Activated naive CD4-positive, alpha-beta T cell treated with anti-CD3 and anti-CD28 coated beads, Interleukin-2, amount 10 ng/mL, durations not matched to agents 7 days and 5 days (primary cell): ENCODE measurements at regions not wholly inside any gene's neighbourhood (a gene's known extent, or its start where the extent isn't known, plus 50 kb on each side); places are given as distances from the start of the nearest gene placed in this dataset.

Experiments used
- CTCF ChIA-PET: fragments of 350-600 bp; sonication (Branson Sonifier 250); formaldehyde crosslinking; loops from one replicate; lab custom pipeline; 2021; ENCODE audit warnings: antibody characterized with exemption; lab: Charles Lee
- DNase-seq: peaks from one replicate; pipeline ENCODE4 v3.0.0-alpha.2; 2020
- H3K27ac Mint-ChIP-seq: one replicate; pipeline ENCODE4 v1.8.0; 2021; ENCODE audit warnings: mild to moderate bottlenecking, moderate library complexity, mixed read lengths
- H3K27me3 Mint-ChIP-seq: one replicate; pipeline ENCODE4 v1.8.0; 2021; ENCODE audit warnings: mild to moderate bottlenecking, mixed read lengths
- H3K36me3 Mint-ChIP-seq: one replicate; pipeline ENCODE4 v1.8.0; 2021; ENCODE audit warnings: mixed read lengths
- H3K4me1 Mint-ChIP-seq: one replicate; pipeline ENCODE4 v1.8.0; 2021; ENCODE audit warnings: mixed read lengths
- H3K4me3 Mint-ChIP-seq: one replicate; pipeline ENCODE4 v1.8.0; 2021; ENCODE audit warnings: mild to moderate bottlenecking, moderate library complexity, mixed read lengths
- H3K9me3 Mint-ChIP-seq: one replicate; pipeline ENCODE4 v1.8.0; 2021; ENCODE audit warnings: mixed read lengths

- no peak overlapping the region for H3K4me3 Mint-ChIP-seq
- no peak overlapping the region for H3K27ac Mint-ChIP-seq
- CTCF ChIA-PET: interaction anchor here (0.6 kb wide), 1 partner anchor 17 kb away, joined by 3 read pairs; no protein-coding TSS in a partner anchor
- peaks cover 42% of the 10 kb centered on the region for H3K4me1 Mint-ChIP-seq
- DNase-seq: no peak
- no peaks in the 10 kb centered on the region for H3K27me3 Mint-ChIP-seq
- H3K36me3 Mint-ChIP-seq: peaks cover 16% of the 10 kb centered on the region
- H3K9me3 Mint-ChIP-seq: peaks cover 15% of the 10 kb centered on the region
Observed at GRCh38 chr21:14734833-14735232, 188.7 kb upstream of the SAMSN1 start.

- Mint-ChIP-seq H3K4me1 (peaks cover 42% of the 10 kb centered on the region), H3K27ac (no peak overlapping the region), H3K36me3 (peaks cover 11% of the 10 kb centered on the region), H3K4me3 (no peak overlapping the region), H3K27me3 (no peaks in the 10 kb centered on the region), H3K9me3 (peaks cover 10% of the 10 kb centered on the region)
- no peak for DNase-seq
- CTCF ChIA-PET: interaction anchor here (0.6 kb wide), 1 partner anchor 16 kb away, joined by 3 read pairs; no protein-coding TSS in a partner anchor
Observed at GRCh38 chr21:14734191-14734590, 188.1 kb upstream of the SAMSN1 start.

- Mint-ChIP-seq H3K4me1 (peaks cover 13% of the 10 kb centered on the region), H3K4me3 (no peak overlapping the region), H3K36me3 (no peaks in the 10 kb centered on the region), H3K27me3 (no peaks in the 10 kb centered on the region), H3K27ac (no peak overlapping the region), H3K9me3 (peaks cover 3% of the 10 kb centered on the region)
- CTCF ChIA-PET: interaction anchor here (1.4 kb wide), 1 partner anchor 13 kb away, joined by 5 read pairs; no protein-coding TSS in a partner anchor
- DNase-seq: no peak
Observed at GRCh38 chr21:14725219-14725618, 179.1 kb upstream of the SAMSN1 start.

- Mint-ChIP-seq H3K36me3 (no peaks in the 10 kb centered on the region), H3K4me3 (no peak overlapping the region), H3K27me3 (no peaks in the 10 kb centered on the region), H3K27ac (no peak overlapping the region), H3K9me3 (peaks cover 3% of the 10 kb centered on the region), H3K4me1 (peaks cover 13% of the 10 kb centered on the region)
- CTCF ChIA-PET: interaction anchor here (0.7 kb wide), 1 partner anchor 35 kb away, joined by 3 read pairs; no protein-coding TSS in a partner anchor
- no peak for DNase-seq
Observed at GRCh38 chr21:14722841-14723483, 176.8 kb upstream of the SAMSN1 start.

- no peak for DNase-seq
- Mint-ChIP-seq H3K27me3 (no peaks in the 10 kb centered on the region), H3K36me3 (no peaks in the 10 kb centered on the region), H3K4me3 (no peak overlapping the region), H3K27ac (no peak overlapping the region), H3K9me3 (peaks cover 3% of the 10 kb centered on the region), H3K4me1 (peaks cover 4% of the 10 kb centered on the region)
- CTCF ChIA-PET: no interaction called here
Observed at GRCh38 chr21:14720237-14720636, 174.1 kb upstream of the SAMSN1 start.

GRCh38 chr21:14718951-14719350 lies 172.8 kb upstream of the SAMSN1 start:
- no peak for DNase-seq
- H3K4me3 Mint-ChIP-seq: no peak overlapping the region
- H3K36me3 Mint-ChIP-seq: no peaks in the 10 kb centered on the region
- H3K27me3 Mint-ChIP-seq: no peaks in the 10 kb centered on the region
- no peak overlapping the region for H3K27ac Mint-ChIP-seq
- CTCF ChIA-PET: interaction anchor here (1.4 kb wide), 1 partner anchor 10 kb away, joined by 3 read pairs; no protein-coding TSS in a partner anchor
- H3K4me1 Mint-ChIP-seq: peaks cover 4% of the 10 kb centered on the region
- peaks cover 3% of the 10 kb centered on the region for H3K9me3 Mint-ChIP-seq

- no peaks in the 10 kb centered on the region for H3K36me3 Mint-ChIP-seq
- no peaks in the 10 kb centered on the region for H3K27me3 Mint-ChIP-seq
- no peaks in the 10 kb centered on the region for H3K4me1 Mint-ChIP-seq
- no peak overlapping the region for H3K27ac Mint-ChIP-seq
- H3K4me3 Mint-ChIP-seq: no peak overlapping the region
- CTCF ChIA-PET: no interaction called here
- DNase-seq: no peak
- peaks cover 9% of the 10 kb centered on the region for H3K9me3 Mint-ChIP-seq
Observed at GRCh38 chr21:14716761-14717396, 170.8 kb upstream of the SAMSN1 start.

- no peak overlapping the region for H3K4me3 Mint-ChIP-seq
- H3K27me3 Mint-ChIP-seq: no peaks in the 10 kb centered on the region
- no peaks in the 10 kb centered on the region for H3K36me3 Mint-ChIP-seq
- CTCF ChIA-PET: no interaction called here
- peaks cover 13% of the 10 kb centered on the region for H3K9me3 Mint-ChIP-seq
- DNase-seq: no peak
- H3K27ac Mint-ChIP-seq: no peak overlapping the region
- H3K4me1 Mint-ChIP-seq: no peaks in the 10 kb centered on the region
Observed at GRCh38 chr21:14713109-14713508, 167.0 kb upstream of the SAMSN1 start.

GRCh38 chr21:14712121-14712715 lies 166.1 kb upstream of the SAMSN1 start:
- Mint-ChIP-seq H3K4me1 (no peaks in the 10 kb centered on the region), H3K9me3 (peaks cover 13% of the 10 kb centered on the region), H3K27ac (no peak overlapping the region), H3K4me3 (no peak overlapping the region), H3K27me3 (no peaks in the 10 kb centered on the region), H3K36me3 (no peaks in the 10 kb centered on the region)
- DNase-seq: no peak
- CTCF ChIA-PET: no interaction called here

- Mint-ChIP-seq H3K9me3 (peaks cover 13% of the 10 kb centered on the region), H3K4me3 (no peak overlapping the region), H3K27me3 (no peaks in the 10 kb centered on the region), H3K36me3 (no peaks in the 10 kb centered on the region), H3K4me1 (no peaks in the 10 kb centered on the region), H3K27ac (no peak overlapping the region)
- CTCF ChIA-PET: no interaction called here
- no peak for DNase-seq
Observed at GRCh38 chr21:14711287-14711686, 165.2 kb upstream of the SAMSN1 start.

- CTCF ChIA-PET: no interaction called here
- Mint-ChIP-seq H3K9me3 (peaks cover 12% of the 10 kb centered on the region), H3K36me3 (no peaks in the 10 kb centered on the region), H3K27ac (no peak overlapping the region), H3K27me3 (no peaks in the 10 kb centered on the region), H3K4me3 (no peak overlapping the region), H3K4me1 (no peaks in the 10 kb centered on the region)
- DNase-seq: no peak
Observed at GRCh38 chr21:14707511-14708020, 161.5 kb upstream of the SAMSN1 start.

- Mint-ChIP-seq H3K4me1 (no peaks in the 10 kb centered on the region), H3K27me3 (no peaks in the 10 kb centered on the region), H3K4me3 (no peak overlapping the region), H3K27ac (no peak overlapping the region), H3K9me3 (peaks cover 7% of the 10 kb centered on the region), H3K36me3 (no peaks in the 10 kb centered on the region)
- no peak for DNase-seq
- CTCF ChIA-PET: no interaction called here
Observed at GRCh38 chr21:14706712-14707510, 160.8 kb upstream of the SAMSN1 start.

GRCh38 chr21:14699433-14700407 lies 153.6 kb upstream of the SAMSN1 start:
- Mint-ChIP-seq H3K9me3 (peaks cover 6% of the 10 kb centered on the region), H3K27me3 (no peaks in the 10 kb centered on the region), H3K4me1 (no peaks in the 10 kb centered on the region), H3K4me3 (no peak overlapping the region), H3K27ac (no peak overlapping the region), H3K36me3 (no peaks in the 10 kb centered on the region)
- CTCF ChIA-PET: no interaction called here
- DNase-seq: no peak
